Natural killer cell (primary cell): ENCODE measurements at regions not wholly inside any gene's neighbourhood (a gene's known extent, or its start where the extent isn't known, plus 50 kb on each side); places are given as distances from the start of the nearest gene placed in this dataset.

Experiments used
- ATAC-seq, 3 donors: fragments of 150-1000 bp in 2 of 3; fragments of 200-7000 bp in 1 of 3; cut with Tn5 transposase; 1 replicate in 1 of 3; 2 replicates in 2 of 3; pipeline ENCODE4 v1.10.0; 2021; ENCODE audit warnings: mild to moderate bottlenecking in 2 of 3, moderate library complexity in 2 of 3
- DNase-seq, 2 donors: peaks; one replicate each; pipeline versions ENCODE4 v3.0.0 to v3.0.0-alpha.2; 2013 to 2021; ENCODE audit warnings: mixed read lengths in 1 of 2
- H3K27ac ChIP-seq: one replicate; pipeline ENCODE4 v1.5.1; 2013; ENCODE audit warnings: mild to moderate bottlenecking, low read length
- H3K27me3 ChIP-seq: one replicate; pipeline ENCODE4 v1.6.1; 2013; ENCODE audit warnings: low read length; ENCODE audit not compliant: control insufficient read depth, insufficient read depth
- H3K36me3 ChIP-seq: one replicate; pipeline ENCODE4 v1.6.1; 2013; ENCODE audit warnings: low read length; ENCODE audit not compliant: control insufficient read depth, insufficient read depth
- H3K4me1 ChIP-seq: one replicate; pipeline ENCODE4 v1.6.1; 2013; ENCODE audit warnings: low read length; ENCODE audit not compliant: control insufficient read depth, insufficient read depth
- H3K4me3 ChIP-seq: one replicate; pipeline ENCODE4 v1.5.1; 2013; ENCODE audit warnings: low read length
- H3K9me3 ChIP-seq: one replicate; pipeline ENCODE4 v1.6.1; 2013; ENCODE audit warnings: low read length; ENCODE audit not compliant: control insufficient read depth, insufficient read depth
- H3K27ac Mint-ChIP-seq, 2 donors: one replicate each; pipeline ENCODE4 v1.8.0; 2022; ENCODE audit warnings: mild to moderate bottlenecking in 2 of 2, mixed read lengths in 2 of 2, moderate library complexity in 1 of 2
- H3K27me3 Mint-ChIP-seq, 2 donors: one replicate each; pipeline ENCODE4 v1.8.0; 2022; ENCODE audit warnings: low read depth in 2 of 2, mixed read lengths in 2 of 2
- H3K36me3 Mint-ChIP-seq: one replicate; pipeline ENCODE4 v1.8.0; 2022; ENCODE audit warnings: mixed read lengths
- H3K4me1 Mint-ChIP-seq, 2 donors: one replicate each; pipeline ENCODE4 v1.8.0; 2022; ENCODE audit warnings: mixed read lengths in 2 of 2
- H3K4me3 Mint-ChIP-seq: one replicate; pipeline ENCODE4 v1.8.0; 2022; ENCODE audit warnings: mild to moderate bottlenecking, moderate library complexity, mixed read lengths
- H3K9me3 Mint-ChIP-seq, 2 donors: one replicate each; pipeline ENCODE4 v1.8.0; 2022; ENCODE audit warnings: mixed read lengths in 2 of 2
- CTCF ChIP-seq: fragments of 200-600 bp; IDR thresholded peaks from one replicate; pipeline ENCODE4 v1.8.0; 2022; ENCODE audit warnings: antibody characterized with exemption
- WGBS: methylation state at CpG from one replicate; pipeline ENCODE4 v1.1.7; 2013; ENCODE audit warnings: missing lambda C conversion rate; ENCODE audit not compliant: insufficient coverage; 5-methylcytosine and 5-hydroxymethylcytosine counted together
- intact Hi-C: fragments of 100-400 bp; cut with micrococcal nuclease; formaldehyde crosslinking; loops from one replicate; pipeline ENCODE4 v1.14.2; 2022

GRCh38 chr13:30128095-30128494 lies 179.3 kb downstream of the KATNAL1 start:
- Mint-ChIP-seq H3K36me3 (no peaks in the 10 kb centered on the region), H3K9me3 (no peaks in the 10 kb centered on the region), H3K27ac (no peak overlapping the region), H3K4me3 (no peak overlapping the region), H3K4me1 (peaks cover 15 to 20% of the 10 kb centered on the region in 2 donors), H3K27me3 (no peaks in the 10 kb centered on the region)
- ATAC-seq: no peak
- no peak for DNase-seq
- Histone ChIP-seq H3K9me3 (no peaks in the 10 kb centered on the region), H3K36me3 (no peaks in the 10 kb centered on the region), H3K27ac (no peak overlapping the region), H3K4me3 (no peak overlapping the region), H3K4me1 (peaks cover 6% of the 10 kb centered on the region), H3K27me3 (no peaks in the 10 kb centered on the region)
- no CpG with 5 or more reads among the region's 1 CpG for WGBS
- intact Hi-C loops: no loop called here
- no peak for TF ChIP-seq CTCF

DNA sequence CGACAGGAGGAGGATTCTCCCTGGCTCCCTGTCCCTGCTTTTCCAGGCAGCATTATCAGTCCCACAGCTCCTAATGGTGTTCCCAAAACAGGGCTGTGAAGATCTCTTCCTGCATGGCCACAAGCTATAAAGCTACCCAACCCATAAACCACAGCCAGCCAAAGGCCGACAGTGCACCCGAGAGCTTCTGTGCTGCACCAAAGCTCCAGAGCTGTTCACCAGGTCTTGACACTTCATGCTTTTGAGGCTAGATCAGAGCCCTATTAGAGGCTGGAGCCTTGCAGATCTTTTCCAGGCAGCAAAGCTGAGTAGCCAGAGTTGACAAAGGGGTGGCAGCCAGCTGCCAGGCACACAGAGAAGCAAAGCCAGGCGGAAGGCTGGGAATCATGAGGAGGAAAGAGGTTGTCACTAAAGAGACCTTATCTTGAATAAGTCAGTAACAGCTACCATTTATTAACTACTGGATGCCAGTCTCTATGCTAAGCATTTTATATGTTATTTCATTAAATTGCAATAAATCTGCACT lies 180.4 kb downstream of the KATNAL1 start:
- no peak for ATAC-seq
- no peak overlapping the region for H3K27ac Mint-ChIP-seq
- H3K4me3 ChIP-seq: no peak overlapping the region
- H3K4me1 ChIP-seq: peaks cover 2% of the 10 kb centered on the region
- no peaks in the 10 kb centered on the region for H3K36me3 Mint-ChIP-seq
- no peaks in the 10 kb centered on the region for H3K27me3 ChIP-seq
- H3K36me3 ChIP-seq: no peaks in the 10 kb centered on the region
- WGBS: 62% methylated on average over 4 of the region's 4 CpGs
- no peak for DNase-seq
- no peak overlapping the region for H3K4me3 Mint-ChIP-seq
- H3K9me3 ChIP-seq: no peaks in the 10 kb centered on the region
- peaks cover 16 to 20% of the 10 kb centered on the region in 2 donors for H3K4me1 Mint-ChIP-seq
- intact Hi-C loops: no loop called here
- no peaks in the 10 kb centered on the region for H3K9me3 Mint-ChIP-seq
- H3K27me3 Mint-ChIP-seq: no peaks in the 10 kb centered on the region
- no peak overlapping the region for H3K27ac ChIP-seq
- TF ChIP-seq CTCF: no peak

DNA sequence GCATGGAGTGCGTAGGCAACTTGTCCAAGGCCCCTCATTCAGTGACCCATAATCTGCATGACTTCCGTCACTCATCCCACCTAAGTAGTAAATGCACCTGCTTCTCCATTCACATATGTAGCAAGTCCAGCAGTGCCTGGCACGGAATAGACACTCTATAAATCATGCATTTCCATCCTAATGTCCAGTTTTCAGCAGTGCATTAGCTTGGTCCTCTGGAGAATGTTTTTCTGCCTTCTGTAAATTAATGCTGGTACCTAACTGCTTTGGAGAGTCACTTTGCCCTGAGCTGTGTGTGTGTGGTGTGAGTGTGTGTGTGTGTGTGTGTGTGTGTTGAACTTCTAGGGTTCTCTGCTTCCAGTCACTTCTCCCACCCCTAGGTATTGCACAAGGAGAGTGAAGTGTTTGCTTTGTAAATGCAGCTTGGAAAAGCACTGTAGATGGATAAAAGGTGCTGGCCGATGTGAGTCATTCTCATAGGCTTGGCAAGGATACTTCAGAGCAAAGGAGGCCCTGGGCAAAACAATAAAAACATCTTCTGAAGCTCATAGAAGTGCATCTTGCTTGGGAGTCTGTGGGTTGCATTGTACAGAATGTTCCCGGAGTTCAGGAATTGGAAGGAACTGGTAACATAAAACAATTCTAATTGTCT lies 181.8 kb downstream of the KATNAL1 start:
- Mint-ChIP-seq H3K4me1 (peaks cover 30 to 35% of the 10 kb centered on the region in 2 donors), H3K9me3 (no peaks in the 10 kb centered on the region), H3K4me3 (no peak overlapping the region), H3K27me3 (no peaks in the 10 kb centered on the region), H3K36me3 (no peaks in the 10 kb centered on the region), H3K27ac (no peak overlapping the region)
- no peak for ATAC-seq
- intact Hi-C loops: no loop called here
- Histone ChIP-seq H3K4me3 (no peak overlapping the region), H3K27me3 (no peaks in the 10 kb centered on the region), H3K36me3 (no peaks in the 10 kb centered on the region), H3K9me3 (no peaks in the 10 kb centered on the region), H3K4me1 (peaks cover 13% of the 10 kb centered on the region), H3K27ac (no peak overlapping the region)
- DNase-seq: no peak
- 49% methylated on average over 5 of the region's 5 CpGs for WGBS
- no peak for TF ChIP-seq CTCF
